ENCODE measurements at regions not wholly inside any gene's neighbourhood (a gene's known extent, or its start where the extent isn't known, plus 50 kb on each side); places are given as distances from the start of the nearest gene placed in this dataset.

GRCh38 chr20:58011947-58012610 lies 216.4 kb downstream of the ANKRD60 start:
- peak in 1 of 2 donors; percentile 9 for DNase-seq
- Histone ChIP-seq H3K9me3 (no peaks in the 10 kb centered on the region), H3K36me3 (no peaks in the 10 kb centered on the region), H3K27me3 (no peaks in the 10 kb centered on the region), H3K27ac (peak overlapping the region in 1 of 2 donors; percentile 60), H3K4me1 (peaks cover 8 to 12% of the 10 kb centered on the region in 2 donors), H3K4me3 (no peak overlapping the region)
- intact Hi-C loops (cut with DNase I; ENCODE audit: low total_unique reads), result no loop called here
- TF ChIP-seq POLR2A (IDR thresholded peaks at IDR 0.05), result no peak
- no peak for TF ChIP-seq CTCF (IDR thresholded peaks at IDR 0.05)

DNA sequence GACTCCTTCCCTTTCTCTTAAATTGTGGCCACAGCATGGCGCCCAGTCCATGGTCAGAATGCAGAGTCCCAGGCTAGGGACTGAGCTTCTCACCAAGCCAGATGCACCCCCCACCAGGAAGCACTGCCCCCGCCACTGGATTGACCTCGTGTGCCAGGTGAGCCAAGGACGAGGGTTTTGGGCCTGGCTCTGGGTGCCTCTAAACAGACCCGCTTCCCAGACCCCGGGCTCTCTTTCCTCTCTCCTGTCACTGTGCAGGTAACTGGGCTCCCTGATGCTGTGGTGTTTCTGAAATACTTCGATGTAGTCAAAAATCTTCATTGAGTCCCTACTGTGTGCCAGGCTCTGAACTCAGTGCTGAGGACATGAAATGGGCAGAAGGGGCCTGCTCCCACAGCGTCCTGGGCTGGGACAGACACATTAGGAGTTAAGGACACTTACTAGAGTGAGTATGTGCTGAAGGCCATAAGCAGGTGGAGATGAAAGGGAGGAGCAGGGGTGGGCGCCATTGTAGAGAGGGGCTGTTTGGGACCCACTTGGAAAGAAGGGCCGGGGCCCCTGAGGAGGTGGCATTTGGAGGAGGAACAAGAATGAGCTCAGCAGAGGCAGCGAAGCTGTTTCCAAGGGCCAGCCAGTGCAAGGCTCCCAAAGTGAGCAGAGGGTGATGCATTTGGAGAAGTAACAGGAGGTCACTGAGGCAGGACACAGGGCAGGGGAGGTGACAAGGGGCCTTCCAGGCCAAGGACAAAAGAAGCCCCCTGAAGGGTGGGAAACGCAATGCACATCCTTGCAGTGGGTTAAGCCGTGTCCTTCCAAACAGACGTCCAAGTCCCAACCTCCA lies 217.1 kb downstream of the ANKRD60 start:
- DNase-seq, result peak in 1 of 2 donors; percentile 12
- Histone ChIP-seq H3K9me3 (no peaks in the 10 kb centered on the region), H3K27me3 (no peaks in the 10 kb centered on the region), H3K4me1 (peaks cover 8% of the 10 kb centered on the region in 2 donors), H3K36me3 (no peaks in the 10 kb centered on the region), H3K27ac (peak overlapping the region in 1 of 2 donors; percentile 60), H3K4me3 (no peak overlapping the region)
- TF ChIP-seq POLR2A (IDR thresholded peaks at IDR 0.05) (no peak), CTCF (IDR thresholded peaks at IDR 0.05) (no peak)
- intact Hi-C loops (cut with DNase I; ENCODE audit: low total_unique reads), result no loop called here

GRCh38 chr20:58010666-58011065 lies 217.8 kb downstream of the ANKRD60 start:
- TF ChIP-seq POLR2A (IDR thresholded peaks at IDR 0.05) (no peak), CTCF (IDR thresholded peaks at IDR 0.05) (no peak)
- intact Hi-C loops (cut with DNase I; ENCODE audit: low total_unique reads), result no loop called here
- DNase-seq, result no peak

DNA sequence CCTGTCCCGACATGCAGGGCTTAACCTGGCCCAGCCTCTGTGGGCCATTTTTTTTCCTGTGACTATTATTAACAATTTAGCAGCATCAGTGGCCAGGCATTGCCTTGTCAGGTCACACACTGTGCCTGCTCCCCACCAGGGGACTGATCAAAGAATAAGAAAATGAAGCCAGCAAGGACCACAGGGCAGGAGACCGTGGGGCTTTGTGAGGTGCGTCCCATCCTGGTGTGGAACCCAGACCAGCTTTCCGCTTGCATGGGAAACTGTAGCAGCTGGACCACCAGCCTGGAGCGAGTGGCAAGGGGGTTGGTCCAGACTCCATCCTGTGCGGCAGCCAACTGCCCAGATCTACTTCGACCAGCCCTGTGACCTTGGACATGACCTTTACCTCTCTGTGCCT lies 218.3 kb downstream of the ANKRD60 start:
- Histone ChIP-seq H3K4me1 (peaks cover 8% of the 10 kb centered on the region in 2 donors), H3K27me3 (no peaks in the 10 kb centered on the region), H3K27ac (peak overlapping the region in 1 of 2 donors; percentile 82), H3K9me3 (no peaks in the 10 kb centered on the region), H3K36me3 (no peaks in the 10 kb centered on the region), H3K4me3 (no peak overlapping the region)
- intact Hi-C loops (cut with DNase I; ENCODE audit: low total_unique reads), result no loop called here
- TF ChIP-seq POLR2A (IDR thresholded peaks at IDR 0.05) (no peak), CTCF (IDR thresholded peaks at IDR 0.05) (no peak)
- no peak for DNase-seq

More at GRCh38 chr20:58010666-58011065, 217.8 kb downstream of the ANKRD60 start:
- Histone ChIP-seq H3K9me3 (no peaks in the 10 kb centered on the region), H3K27ac (no peak overlapping the region), H3K36me3 (no peaks in the 10 kb centered on the region), H3K4me1 (peaks cover 8% of the 10 kb centered on the region in 2 donors), H3K27me3 (no peaks in the 10 kb centered on the region), H3K4me3 (no peak overlapping the region)

DNA sequence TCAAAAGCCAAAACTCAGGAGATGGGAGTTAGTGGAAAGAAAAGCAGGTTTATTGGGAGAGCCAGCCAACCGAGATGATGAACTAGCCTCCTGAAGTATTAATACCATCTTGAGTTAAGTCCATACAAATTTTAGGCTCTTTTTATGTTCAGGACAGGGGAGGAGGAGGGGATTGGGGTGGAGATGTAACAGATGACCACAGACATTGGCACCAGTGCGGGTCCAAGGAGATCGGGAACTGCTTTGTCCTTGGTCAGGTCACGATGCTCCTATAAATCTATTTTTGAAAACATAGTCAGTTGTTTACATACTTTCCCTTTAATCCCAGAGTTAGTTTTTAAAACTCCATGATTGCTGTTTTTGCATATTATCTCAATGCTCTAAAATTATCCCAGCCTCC lies 219.6 kb downstream of the ANKRD60 start:
- peak in 1 of 2 donors; percentile 74 for DNase-seq
- no peak for TF ChIP-seq POLR2A (IDR thresholded peaks at IDR 0.05)
- no peak for TF ChIP-seq CTCF (IDR thresholded peaks at IDR 0.05)
- intact Hi-C loops (cut with DNase I; ENCODE audit: low total_unique reads), result no loop called here

More for the DNA sequence above, 219.6 kb downstream of the ANKRD60 start:
- Histone ChIP-seq H3K27me3 (no peaks in the 10 kb centered on the region), H3K4me3 (no peak overlapping the region), H3K9me3 (no peaks in the 10 kb centered on the region), H3K36me3 (no peaks in the 10 kb centered on the region), H3K27ac (peak overlapping the region; percentile 73 to 82), H3K4me1 (peaks cover 8% of the 10 kb centered on the region in 2 donors)

Data from uterus (tissue), 3 donors.